Ascending aorta (tissue), 2 donors: ENCODE measurements at regions not wholly inside any gene's neighbourhood (a gene's known extent, or its start where the extent isn't known, plus 50 kb on each side); places are given as distances from the start of the nearest gene placed in this dataset.

Source experiments
- DNase-seq, 2 donors: peaks; one replicate each; pipeline ENCODE4 v3.0.0-alpha.2; 2019; ENCODE audit warnings: low spot score in 2 of 2
- H3K27ac ChIP-seq, 2 donors: fragments of 200-600 bp; sonication (generic); one replicate each; pipeline ENCODE4 v1.5.1; 2016 to 2017; ENCODE audit warnings: mild to moderate bottlenecking in 1 of 2
- H3K27me3 ChIP-seq: fragments of 200-600 bp; sonication (generic); one replicate; pipeline ENCODE4 v1.5.1; 2017
- H3K36me3 ChIP-seq, 2 donors: fragments of 200-600 bp; sonication (generic); one replicate each; pipeline ENCODE4 v1.5.1; 2016
- H3K4me1 ChIP-seq, 2 donors: fragments of 200-600 bp; sonication (generic); one replicate each; pipeline ENCODE4 v1.5.1; 2016 to 2017; ENCODE audit warnings: mild to moderate bottlenecking in 1 of 2
- H3K4me3 ChIP-seq, 2 donors: fragments of 200-600 bp; sonication (generic); one replicate each; pipeline ENCODE4 v1.5.1; 2016 to 2017; ENCODE audit warnings: mild to moderate bottlenecking in 1 of 2
- H3K9me3 ChIP-seq, 2 donors: fragments of 200-600 bp; sonication (generic); one replicate each; pipeline ENCODE4 v1.5.1; 2016
- CTCF ChIP-seq, 3 experiments: fragments of 200-600 bp in 2 of 3; fragments of 450-650 bp in 1 of 3; sonication (generic) in 2 of 3; IDR thresholded peaks; one replicate each; pipeline ENCODE4 v1.5.1; 2016 to 2019; ENCODE audit warnings: antibody characterized with exemption in 3 of 3, mild to moderate bottlenecking in 1 of 3, moderate library complexity in 1 of 3
- intact Hi-C: fragments of 100-400 bp; cut with DNase I; formaldehyde crosslinking; loops from one replicate; pipeline ENCODE4 v1.15.1; 2023

DNA sequence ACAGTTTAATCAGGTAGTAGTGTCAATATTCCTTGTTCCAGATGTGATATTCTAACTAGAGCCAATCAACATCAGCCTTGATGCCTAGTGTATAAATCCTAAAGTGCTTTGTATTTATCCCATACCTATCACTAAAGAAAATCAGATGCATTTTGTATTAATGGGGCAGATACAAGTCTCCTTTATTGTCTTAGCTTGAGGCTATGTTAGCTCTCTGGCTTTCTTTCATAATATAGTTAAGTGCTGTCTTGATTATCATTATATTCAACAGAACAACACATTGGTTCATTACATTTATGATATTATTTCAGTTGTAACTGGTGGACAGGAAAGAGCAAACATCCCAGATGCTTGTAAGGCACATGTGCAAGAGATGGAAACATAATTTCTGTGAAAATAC is 338.8 kb downstream of the PLA2G4A start:
- Histone ChIP-seq H3K9me3 (no peaks in the 10 kb centered on the region), H3K36me3 (no peaks in the 10 kb centered on the region), H3K27ac (no peak overlapping the region), H3K4me3 (no peak overlapping the region), H3K27me3 (no peaks in the 10 kb centered on the region), H3K4me1 (no peaks in the 10 kb centered on the region)
- intact Hi-C loops: no loop called here
- no peak for TF ChIP-seq CTCF (IDR thresholded peaks at IDR 0.05)
- no peak for DNase-seq

DNA sequence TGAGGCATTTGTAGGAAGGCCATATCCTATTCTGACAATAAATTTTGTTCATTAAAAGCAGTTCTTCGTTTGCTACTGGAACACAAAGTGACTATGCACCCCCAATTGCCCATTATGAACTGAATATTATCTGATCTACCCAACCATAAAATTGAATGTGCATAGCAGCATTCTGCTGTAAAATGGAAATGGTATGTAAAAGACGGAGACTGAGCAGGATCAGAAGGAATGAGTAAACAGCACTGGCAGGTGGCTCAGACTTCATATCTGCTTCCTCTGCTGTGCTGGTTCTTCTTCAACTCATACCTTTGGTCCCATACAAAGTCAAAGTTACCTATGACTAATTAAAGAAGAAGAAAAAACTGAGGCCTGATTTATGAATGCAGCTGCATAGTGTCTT is 339.5 kb downstream of the PLA2G4A start:
- intact Hi-C loops: no loop called here
- Histone ChIP-seq H3K4me1 (no peaks in the 10 kb centered on the region), H3K9me3 (no peaks in the 10 kb centered on the region), H3K27me3 (no peaks in the 10 kb centered on the region), H3K36me3 (no peaks in the 10 kb centered on the region), H3K27ac (no peak overlapping the region), H3K4me3 (no peak overlapping the region)
- DNase-seq: no peak
- no peak for TF ChIP-seq CTCF (IDR thresholded peaks at IDR 0.05)

DNA sequence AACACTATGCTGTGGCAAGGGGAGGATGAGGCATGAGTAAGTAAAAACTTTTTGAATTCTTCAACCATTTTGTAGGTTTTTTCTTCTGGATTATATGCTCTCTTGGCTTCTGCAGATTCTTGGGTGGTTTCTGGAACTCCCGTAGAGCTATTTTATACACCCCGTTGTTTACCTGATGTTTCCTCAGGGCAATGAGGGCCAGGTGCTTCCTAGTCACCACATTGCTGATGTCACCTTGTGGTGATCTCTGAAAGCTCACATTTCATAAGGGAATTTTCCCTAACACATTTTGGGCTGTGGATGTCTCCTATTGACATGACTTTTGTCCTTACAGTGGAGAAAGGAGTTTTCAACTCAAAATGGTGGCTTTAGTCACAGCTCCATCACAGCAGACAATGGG is 356.6 kb downstream of the PLA2G4A start:
- no peak for TF ChIP-seq CTCF (IDR thresholded peaks at IDR 0.05)
- no peaks in the 10 kb centered on the region for H3K9me3 ChIP-seq
- H3K4me3 ChIP-seq: no peak overlapping the region
- intact Hi-C loops: no loop called here
- H3K36me3 ChIP-seq: no peaks in the 10 kb centered on the region
- no peak for DNase-seq
- H3K4me1 ChIP-seq: no peaks in the 10 kb centered on the region
- no peaks in the 10 kb centered on the region for H3K27me3 ChIP-seq
- no peak overlapping the region for H3K27ac ChIP-seq

DNA sequence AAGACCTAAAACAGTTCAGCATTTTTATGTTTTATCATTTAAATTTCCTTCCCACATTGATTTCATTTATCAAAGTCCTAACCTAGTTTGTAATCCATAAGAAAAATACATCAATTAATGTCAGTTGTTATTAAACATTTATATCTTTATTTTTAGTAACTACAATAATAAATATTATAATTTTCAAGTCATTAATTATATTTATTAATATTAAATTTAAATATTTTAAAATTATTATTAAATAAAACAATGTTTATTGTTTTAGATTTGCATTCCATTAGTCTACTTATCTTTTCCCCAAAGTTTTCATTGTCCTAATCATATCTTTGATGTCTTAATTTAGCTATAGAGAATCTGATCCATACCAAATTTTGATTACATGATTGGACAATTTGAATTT is 368.9 kb downstream of the PLA2G4A start:
- no peaks in the 10 kb centered on the region for H3K36me3 ChIP-seq
- DNase-seq: no peak
- H3K4me1 ChIP-seq: no peaks in the 10 kb centered on the region
- no peaks in the 10 kb centered on the region for H3K9me3 ChIP-seq
- H3K4me3 ChIP-seq: no peak overlapping the region
- no peak overlapping the region for H3K27ac ChIP-seq
- no peak for TF ChIP-seq CTCF (IDR thresholded peaks at IDR 0.05)
- intact Hi-C loops: no loop called here
- H3K27me3 ChIP-seq: no peaks in the 10 kb centered on the region

DNA sequence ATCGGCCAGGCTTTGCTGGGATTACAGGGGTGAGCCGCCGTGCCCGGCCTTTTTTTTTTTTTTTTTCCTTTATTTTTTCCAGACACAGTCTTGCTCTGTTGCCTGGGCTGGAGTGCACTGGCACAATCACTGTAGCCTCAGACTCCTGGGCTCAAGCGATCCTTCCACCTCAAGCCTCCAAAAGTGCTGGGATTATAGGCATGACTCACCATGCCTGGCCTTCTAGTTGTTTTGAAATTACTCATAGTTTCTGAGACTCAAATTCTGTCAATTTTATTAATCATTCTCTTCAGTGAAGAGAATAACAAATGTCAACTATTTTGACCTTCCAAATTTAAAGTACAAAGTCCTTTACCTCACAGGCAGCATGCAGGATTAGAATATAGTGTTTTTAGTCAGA is 374.5 kb downstream of the PLA2G4A start:
- Histone ChIP-seq H3K27ac (no peak overlapping the region), H3K4me1 (no peaks in the 10 kb centered on the region), H3K27me3 (no peaks in the 10 kb centered on the region), H3K36me3 (no peaks in the 10 kb centered on the region), H3K4me3 (no peak overlapping the region), H3K9me3 (no peaks in the 10 kb centered on the region)
- no peak for DNase-seq
- no peak for TF ChIP-seq CTCF (IDR thresholded peaks at IDR 0.05)
- intact Hi-C loops: no loop called here

DNA sequence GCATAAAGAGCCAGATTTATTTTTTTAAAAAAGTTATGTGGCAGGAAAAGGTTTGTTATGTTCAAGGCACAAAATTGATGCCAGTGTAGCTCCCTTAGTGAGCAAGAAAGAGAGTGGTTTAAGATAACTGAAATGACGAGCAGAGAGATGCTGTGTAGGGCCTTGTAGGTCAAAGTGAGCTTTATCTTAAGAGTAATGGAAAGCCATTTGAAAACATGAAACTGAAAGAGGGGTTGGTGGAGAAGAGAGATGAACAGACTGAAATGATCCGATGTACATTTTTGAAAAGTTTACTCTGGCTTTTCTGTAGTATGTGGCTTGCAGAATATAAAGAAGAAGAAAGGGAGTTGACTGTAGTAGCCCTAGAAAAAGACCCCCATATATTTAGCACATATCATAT is 383.6 kb downstream of the PLA2G4A start:
- intact Hi-C loops: no loop called here
- no peak overlapping the region for H3K4me3 ChIP-seq

More for the DNA sequence above, 383.6 kb downstream of the PLA2G4A start:
- Histone ChIP-seq H3K4me1 (no peaks in the 10 kb centered on the region), H3K27me3 (no peaks in the 10 kb centered on the region), H3K36me3 (no peaks in the 10 kb centered on the region), H3K9me3 (no peaks in the 10 kb centered on the region), H3K27ac (no peak overlapping the region)
- TF ChIP-seq CTCF (IDR thresholded peaks at IDR 0.05): no peak
- no peak for DNase-seq
